ENCODE measurements at regions not wholly inside any gene's neighbourhood (a gene's known extent, or its start where the extent isn't known, plus 50 kb on each side); places are given as distances from the start of the nearest gene placed in this dataset.

DNA sequence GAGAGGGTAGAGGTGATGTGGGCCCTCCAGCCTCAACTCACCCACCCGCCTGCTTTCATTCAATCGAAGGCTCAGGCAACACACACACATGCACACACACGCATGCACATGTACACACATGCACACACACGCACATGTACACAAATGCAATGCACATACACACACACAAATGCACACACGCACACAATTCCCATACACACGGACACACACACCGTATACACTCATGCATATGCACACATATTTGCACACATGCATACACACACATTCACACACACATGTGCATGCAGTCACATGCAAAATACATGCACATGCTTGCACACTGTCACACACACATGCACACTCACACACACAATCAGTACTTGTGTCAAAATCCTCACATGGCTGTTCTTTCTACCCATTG, 55.9 kb upstream of the SPACA7 start:
- H3K27me3 Mint-ChIP-seq, result peaks cover 55% of the 10 kb centered on the region
- H3K27ac Mint-ChIP-seq, result no peak overlapping the region
- H3K9me3 Mint-ChIP-seq, result no peaks in the 10 kb centered on the region

DNA sequence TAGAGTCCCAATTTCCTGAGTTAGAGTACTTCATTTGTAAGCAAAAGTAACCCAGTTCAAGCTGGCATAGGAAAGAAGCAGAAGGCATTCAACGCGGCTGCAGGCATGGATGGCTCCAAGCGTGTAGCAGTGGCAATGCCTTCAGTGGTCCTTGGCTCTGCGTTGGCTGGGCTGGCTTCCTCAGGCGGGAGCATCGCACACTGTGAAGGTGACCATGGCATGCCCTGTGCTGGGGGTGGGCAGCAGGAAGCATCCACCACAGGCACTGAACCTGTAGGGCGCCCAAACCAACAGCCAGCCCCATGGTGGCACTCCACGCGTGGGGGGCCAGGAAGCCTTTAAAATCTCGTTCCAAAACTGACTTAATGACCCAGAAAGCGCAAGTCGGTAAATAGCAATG, 53.6 kb upstream of the SPACA7 start:
- TF ChIP-seq, protein P1, sequence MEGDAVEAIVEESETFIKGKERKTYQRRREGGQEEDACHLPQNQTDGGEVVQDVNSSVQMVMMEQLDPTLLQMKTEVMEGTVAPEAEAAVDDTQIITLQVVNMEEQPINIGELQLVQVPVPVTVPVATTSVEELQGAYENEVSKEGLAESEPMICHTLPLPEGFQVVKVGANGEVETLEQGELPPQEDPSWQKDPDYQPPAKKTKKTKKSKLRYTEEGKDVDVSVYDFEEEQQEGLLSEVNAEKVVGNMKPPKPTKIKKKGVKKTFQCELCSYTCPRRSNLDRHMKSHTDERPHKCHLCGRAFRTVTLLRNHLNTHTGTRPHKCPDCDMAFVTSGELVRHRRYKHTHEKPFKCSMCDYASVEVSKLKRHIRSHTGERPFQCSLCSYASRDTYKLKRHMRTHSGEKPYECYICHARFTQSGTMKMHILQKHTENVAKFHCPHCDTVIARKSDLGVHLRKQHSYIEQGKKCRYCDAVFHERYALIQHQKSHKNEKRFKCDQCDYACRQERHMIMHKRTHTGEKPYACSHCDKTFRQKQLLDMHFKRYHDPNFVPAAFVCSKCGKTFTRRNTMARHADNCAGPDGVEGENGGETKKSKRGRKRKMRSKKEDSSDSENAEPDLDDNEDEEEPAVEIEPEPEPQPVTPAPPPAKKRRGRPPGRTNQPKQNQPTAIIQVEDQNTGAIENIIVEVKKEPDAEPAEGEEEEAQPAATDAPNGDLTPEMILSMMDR (conservative IDR thresholded peaks at IDR 0.05), result no peak
- Mint-ChIP-seq H3K27me3 (peaks cover 56% of the 10 kb centered on the region), H3K9me3 (no peaks in the 10 kb centered on the region), H3K36me3 (no peaks in the 10 kb centered on the region), H3K4me1 (ENCODE audit: unreplicated experiment) (no peaks in the 10 kb centered on the region), H3K4me3 (no peak overlapping the region), H3K27ac (no peak overlapping the region)
- no peak for DNase-seq (ENCODE audit: extremely low spot score, unreplicated experiment)

More for the DNA sequence above, 55.9 kb upstream of the SPACA7 start:
- Mint-ChIP-seq H3K4me3 (no peak overlapping the region), H3K4me1 (ENCODE audit: unreplicated experiment) (no peaks in the 10 kb centered on the region), H3K36me3 (no peaks in the 10 kb centered on the region)
- DNase-seq (ENCODE audit: extremely low spot score, unreplicated experiment), result no peak
- TF ChIP-seq, protein P1 (conservative IDR thresholded peaks at IDR 0.05), result no peak

DNA sequence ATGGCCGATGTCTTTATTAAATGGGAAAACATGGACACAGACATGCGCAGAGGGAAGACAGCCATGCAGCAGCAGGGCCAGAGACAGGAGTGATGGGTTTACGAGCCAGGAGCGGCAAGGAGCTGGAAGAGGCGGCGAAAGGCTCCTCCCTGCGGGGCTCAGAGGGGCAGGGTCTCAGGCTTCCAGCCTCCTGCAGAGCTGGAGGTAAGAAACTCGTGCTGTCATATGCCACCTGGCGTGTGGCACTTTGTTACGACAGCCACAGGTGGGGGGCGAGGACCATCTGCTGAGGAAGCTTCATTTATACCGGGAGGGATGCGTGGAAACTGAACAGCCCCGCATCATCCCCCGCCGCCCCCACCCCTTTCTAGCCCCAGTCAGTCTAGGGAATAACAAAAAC, 52.0 kb upstream of the SPACA7 start:
- Mint-ChIP-seq H3K4me1 (ENCODE audit: unreplicated experiment) (no peaks in the 10 kb centered on the region), H3K27ac (no peak overlapping the region), H3K36me3 (no peaks in the 10 kb centered on the region), H3K4me3 (no peak overlapping the region), H3K27me3 (peaks cover 68% of the 10 kb centered on the region), H3K9me3 (no peaks in the 10 kb centered on the region)
- TF ChIP-seq, protein P1 (conservative IDR thresholded peaks at IDR 0.05), result no peak
- no peak for DNase-seq (ENCODE audit: extremely low spot score, unreplicated experiment)

DNA sequence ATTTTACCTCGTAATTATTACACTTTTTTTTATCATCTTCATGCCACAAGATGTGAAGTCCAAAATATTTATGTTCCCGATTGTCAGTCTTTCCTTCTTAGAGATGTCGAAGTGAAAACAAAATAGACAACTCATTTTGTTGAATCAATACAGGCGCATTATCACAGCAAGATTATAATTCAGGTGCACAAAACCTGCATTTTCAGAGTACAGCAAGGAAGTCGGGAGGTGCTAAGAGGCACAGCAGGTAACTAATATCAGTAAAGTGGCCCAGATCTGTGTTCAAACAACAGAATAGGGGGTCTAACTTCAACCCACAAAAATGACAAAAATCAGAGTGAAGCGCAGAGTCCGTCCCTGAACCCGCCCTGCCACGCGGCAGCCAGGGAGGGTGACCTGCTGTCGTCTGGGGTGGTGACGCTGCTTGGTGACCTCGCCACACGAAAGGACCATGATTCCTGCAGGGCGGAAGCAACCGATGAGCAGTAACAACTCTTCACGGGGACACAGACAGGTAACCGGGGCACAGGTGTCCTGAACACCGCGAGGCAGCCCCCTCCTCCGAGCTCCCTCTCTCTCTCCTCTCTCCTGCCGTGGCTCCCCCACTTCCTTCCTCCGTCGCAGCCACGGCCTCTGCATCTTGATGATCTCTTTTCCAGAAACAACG, 50.9 kb upstream of the SPACA7 start:
- Mint-ChIP-seq H3K27ac (no peak overlapping the region), H3K9me3 (no peaks in the 10 kb centered on the region), H3K4me1 (ENCODE audit: unreplicated experiment) (no peaks in the 10 kb centered on the region), H3K27me3 (peaks cover 71% of the 10 kb centered on the region), H3K36me3 (no peaks in the 10 kb centered on the region), H3K4me3 (no peak overlapping the region)
- no peak for DNase-seq (ENCODE audit: extremely low spot score, unreplicated experiment)
- TF ChIP-seq, protein P1 (conservative IDR thresholded peaks at IDR 0.05), result no peak

DNA sequence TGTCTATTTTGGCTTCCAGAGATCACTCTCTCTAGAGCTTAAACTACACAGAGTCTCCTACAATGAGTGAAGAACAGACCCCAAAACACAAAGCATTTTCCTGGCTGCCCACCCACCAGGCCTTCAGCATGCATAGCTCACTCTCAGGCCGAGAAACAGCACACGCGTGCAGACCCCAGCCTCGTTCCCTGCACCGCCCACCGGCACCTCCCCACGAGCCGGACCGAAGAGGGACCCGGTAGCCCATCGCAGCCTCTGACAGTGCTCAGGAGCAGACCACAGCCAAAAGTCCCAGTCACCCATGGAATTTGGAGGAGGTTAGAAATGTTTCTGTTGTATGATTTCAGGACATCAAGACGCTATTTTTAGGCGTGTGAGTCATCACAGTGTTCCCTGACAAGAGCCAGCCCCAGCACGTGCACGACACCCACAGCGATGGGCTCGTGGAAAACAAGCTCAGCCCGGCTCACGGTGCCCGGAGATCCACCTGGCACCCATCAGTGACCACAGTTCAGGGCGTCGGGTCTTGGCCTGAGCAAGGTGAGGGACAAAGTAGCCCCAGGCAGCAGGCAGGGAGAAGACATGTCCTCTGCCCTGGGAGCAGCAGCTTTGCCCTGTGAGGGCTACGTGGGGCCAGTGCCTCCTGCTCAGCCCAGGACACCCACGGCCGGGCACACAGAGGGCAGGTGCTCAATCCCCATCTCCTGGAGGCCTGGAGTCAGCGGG, 50.1 kb upstream of the SPACA7 start:
- Mint-ChIP-seq H3K36me3 (no peaks in the 10 kb centered on the region), H3K27ac (no peak overlapping the region), H3K4me1 (ENCODE audit: unreplicated experiment) (no peaks in the 10 kb centered on the region), H3K9me3 (no peaks in the 10 kb centered on the region), H3K27me3 (peaks cover 64% of the 10 kb centered on the region), H3K4me3 (no peak overlapping the region)
- TF ChIP-seq, protein P1 (conservative IDR thresholded peaks at IDR 0.05), result no peak
- no peak for DNase-seq (ENCODE audit: extremely low spot score, unreplicated experiment)

Measured in type B pancreatic cell (in vitro differentiated cells).